H1 (cell line): ENCODE measurements at regions not wholly inside any gene's neighbourhood (a gene's known extent, or its start where the extent isn't known, plus 50 kb on each side); places are given as distances from the start of the nearest gene placed in this dataset.

Experiments used
- CTCF ChIA-PET: fragments of 300-600 bp; sonication (Branson Sonifier 250); formaldehyde crosslinking; loops from one replicate; lab custom pipeline; 2021; ENCODE audit not compliant: partially characterized antibody; lab: Charles Lee
- POLR2A ChIA-PET: fragments of 300-600 bp; sonication (Branson Sonifier 250); formaldehyde crosslinking; loops from one replicate; lab custom pipeline; 2021; ENCODE audit warnings: inconsistent platforms; ENCODE audit not compliant: partially characterized antibody; lab: Charles Lee
- DNase-seq, 2 experiments: peaks; one replicate each; pipeline versions ENCODE4 v3.0.0 to v3.0.0-alpha.2; 2010 to 2022; ENCODE audit warnings: low spot score in 2 of 2, low read depth in 1 of 2, mixed read lengths in 1 of 2
- FAIRE-seq: peaks from 2 replicates; lab custom pipeline; 2011; peaks lifted over from hg19 to GRCh38; lab: Jason Lieb, UNC
- H2AFZ ChIP-seq: 2 replicates; pipeline ENCODE4 v1.8.1; 2012; ENCODE audit warnings: low read length, inconsistent platforms
- H2AK5ac ChIP-seq: 2 replicates; pipeline ENCODE4 v1.6.1; 2013; ENCODE audit warnings: low read depth, low read length
- H2BK120ac ChIP-seq: replicated peaks from 2 replicates; pipeline ENCODE3; 2013; ENCODE audit warnings: low read depth, low read length, inconsistent platforms
- H2BK12ac ChIP-seq: 2 replicates; pipeline ENCODE4 v1.6.1; 2013; ENCODE audit warnings: low read depth, low read length
- H2BK15ac ChIP-seq: 2 replicates; pipeline ENCODE4 v1.6.1; 2013; ENCODE audit warnings: low read length
- H2BK20ac ChIP-seq: 2 replicates; pipeline ENCODE4 v1.6.1; 2013; ENCODE audit warnings: low read length
- H2BK5ac ChIP-seq: 2 replicates; pipeline ENCODE4 v1.6.1; 2013; ENCODE audit warnings: low read depth, low read length
- H3K14ac ChIP-seq: 2 replicates; pipeline ENCODE4 v1.6.1; 2013; ENCODE audit warnings: inconsistent platforms; ENCODE audit not compliant: insufficient read length
- H3K18ac ChIP-seq: 2 replicates; pipeline ENCODE4 v1.6.1; 2013; ENCODE audit warnings: low read length; ENCODE audit errors: extremely low read depth
- H3K23ac ChIP-seq: 2 replicates; pipeline ENCODE4 v1.6.1; 2013; ENCODE audit warnings: inconsistent platforms; ENCODE audit not compliant: insufficient read length
- H3K23me2 ChIP-seq: 2 replicates; pipeline ENCODE4 v1.6.1; 2013; ENCODE audit warnings: low read depth, low read length
- H3K27ac ChIP-seq: 2 replicates; pipeline ENCODE4 v1.6.1; 2011; ENCODE audit warnings: low read depth, low read length, inconsistent platforms
- H3K27me3 ChIP-seq, 4 experiments: replicated peaks in 1 of 4; 1 replicate in 1 of 4; 2 replicates in 3 of 4; pipeline versions ENCODE4 v1.6.1 to v1.8.1; 2011 to 2013; ENCODE audit warnings: low read length in 3 of 4, mild to moderate bottlenecking in 3 of 4, inconsistent platforms in 2 of 4, mixed read lengths in 2 of 4, moderate library complexity in 1 of 4; ENCODE audit not compliant: control insufficient read depth in 3 of 4, insufficient read depth in 3 of 4; ENCODE audit errors: extremely low read depth in 1 of 4
- H3K36me3 ChIP-seq, 4 experiments: 2 replicates each; pipeline versions ENCODE4 v1.6.1 to v1.8.1; 2011 to 2013; ENCODE audit warnings: mild to moderate bottlenecking in 4 of 4, low read length in 3 of 4, moderate library complexity in 2 of 4, control low read depth in 1 of 4, inconsistent platforms in 1 of 4; ENCODE audit not compliant: insufficient read depth in 4 of 4, control insufficient read depth in 2 of 4
- H3K4ac ChIP-seq: replicated peaks from 2 replicates; pipeline ENCODE3; 2013; ENCODE audit warnings: low read length, low read depth, mixed read lengths, inconsistent platforms; ENCODE audit not compliant: insufficient read length
- H3K4me1 ChIP-seq, 4 experiments: replicated peaks in 1 of 4; 1 replicate in 1 of 4; 2 replicates in 3 of 4; pipeline versions ENCODE4 v1.6.1 to v1.8.1; 2011 to 2013; ENCODE audit warnings: low read length in 3 of 4, inconsistent platforms in 2 of 4, mixed read lengths in 1 of 4; ENCODE audit not compliant: insufficient read depth in 4 of 4, control insufficient read depth in 3 of 4
- H3K4me2 ChIP-seq, 2 experiments: 2 replicates each; pipeline versions ENCODE4 v1.6.1 to v1.8.1; 2011 to 2013; ENCODE audit warnings: low read depth in 2 of 2, low read length in 2 of 2, control low read depth in 1 of 2, inconsistent platforms in 1 of 2, mild to moderate bottlenecking in 1 of 2; ENCODE audit not compliant: insufficient read depth in 1 of 2
- H3K4me3 ChIP-seq, 4 experiments: fragments of 200-600, 300-600 bp in 1 of 4; sonication (generic), shearing (Covaris generic), sonication (Bioruptor Twin) in 1 of 4; 2 replicates each; pipeline versions ENCODE4 v1.5.1 to v1.8.1; 2011 to 2016; ENCODE audit warnings: low read length in 4 of 4, low read depth in 3 of 4, control low read depth in 2 of 4, inconsistent platforms in 2 of 4, mild to moderate bottlenecking in 2 of 4, mixed read lengths in 1 of 4, moderate library complexity in 1 of 4; ENCODE audit not compliant: insufficient read depth in 2 of 4; ENCODE audit errors: extremely low read depth in 1 of 4
- H3K56ac ChIP-seq: replicated peaks from 2 replicates; pipeline ENCODE3; 2013; ENCODE audit warnings: low read depth, mild to moderate bottlenecking, mixed read lengths, low read length, inconsistent platforms; ENCODE audit not compliant: insufficient read length
- H3K79me1 ChIP-seq: 2 replicates; pipeline ENCODE4 v1.6.1; 2013; ENCODE audit warnings: low read depth, low read length, control low read depth
- H3K79me2 ChIP-seq, 2 experiments: 2 replicates each; pipeline versions ENCODE4 v1.6.1 to v1.8.1; 2012 to 2013; ENCODE audit warnings: low read length in 2 of 2, mild to moderate bottlenecking in 2 of 2, inconsistent platforms in 1 of 2; ENCODE audit not compliant: insufficient read depth in 2 of 2, control insufficient read depth in 1 of 2
- H3K9ac ChIP-seq, 4 experiments: replicated peaks in 1 of 4; 1 replicate in 1 of 4; 2 replicates in 3 of 4; pipeline versions ENCODE4 v1.6.1 to v1.8.1; 2011 to 2013; ENCODE audit warnings: low read depth in 3 of 4, low read length in 3 of 4, control low read depth in 2 of 4, mild to moderate bottlenecking in 2 of 4, moderate library complexity in 2 of 4, inconsistent platforms in 1 of 4; ENCODE audit errors: extremely low read depth in 1 of 4
- H3K9me3 ChIP-seq, 2 experiments: 2 replicates each; pipeline versions ENCODE4 v1.6.1 to v1.8.1; 2012 to 2013; ENCODE audit warnings: mild to moderate bottlenecking in 2 of 2, moderate library complexity in 2 of 2, control low read depth in 1 of 2, inconsistent platforms in 1 of 2, low read depth in 1 of 2, low read length in 1 of 2, mixed read lengths in 1 of 2; ENCODE audit not compliant: insufficient read depth in 2 of 2
- H4K20me1 ChIP-seq, 2 experiments: replicated peaks in 1 of 2; 2 replicates each; pipeline versions ENCODE3 to v1.8.1; 2011 to 2013; ENCODE audit warnings: inconsistent platforms in 2 of 2, low read length in 2 of 2, mild to moderate bottlenecking in 1 of 2; ENCODE audit not compliant: insufficient read depth in 2 of 2, control insufficient read depth in 1 of 2
- H4K5ac ChIP-seq: 2 replicates; pipeline ENCODE4 v1.6.1; 2013; ENCODE audit warnings: low read length, low read depth, mixed read lengths, inconsistent platforms; ENCODE audit not compliant: insufficient read length
- H4K8ac ChIP-seq: 2 replicates; pipeline ENCODE4 v1.8.0; 2013; ENCODE audit warnings: mild to moderate bottlenecking, moderate library complexity, low read length, inconsistent platforms; ENCODE audit not compliant: insufficient read depth; ENCODE audit errors: extremely low read depth
- H4K91ac ChIP-seq: replicated peaks from 2 replicates; pipeline ENCODE3; 2013; ENCODE audit warnings: low read length, mixed read lengths, inconsistent platforms; ENCODE audit not compliant: insufficient read length
- BCL11A ChIP-seq, 2 experiments: IDR thresholded peaks; one replicate each; pipeline ENCODE4 v1.6.1; 2011; ENCODE audit warnings: low read depth in 2 of 2, low read length in 2 of 2, mild to moderate bottlenecking in 2 of 2
- BRCA1 ChIP-seq: IDR thresholded peaks from 2 replicates; pipeline ENCODE4 v1.6.1; 2012; ENCODE audit warnings: low read depth, low read length, improper control_type of control experiment
- CBX5 ChIP-seq: fragments of 300-800, 300-1000 bp; sonication (generic); IDR thresholded peaks from 2 replicates; pipeline ENCODE4 v1.7.1; 2016; ENCODE audit warnings: antibody characterized with exemption, low read length, low read depth
- KDM5A ChIP-seq: fragments of 200-600 bp; IDR thresholded peaks from 2 replicates; pipeline ENCODE4 v1.7.1; 2012; ENCODE audit warnings: mild to moderate bottlenecking, low read length, inconsistent platforms, mixed read lengths
- POLR2AphosphoS5 ChIP-seq: IDR thresholded peaks from 2 replicates; pipeline ENCODE4 v1.6.1; 2011; ENCODE audit warnings: low read depth, low read length
- RAD21 ChIP-seq, 2 experiments: IDR thresholded peaks in 1 of 2; conservative IDR thresholded peaks in 1 of 2; 2 replicates each; pipeline ENCODE4 v1.6.1; 2011; ENCODE audit warnings: low read depth in 2 of 2, low read length in 2 of 2, improper control_type of control experiment in 1 of 2, inconsistent platforms in 1 of 2, mild to moderate bottlenecking in 1 of 2, moderate library complexity in 1 of 2
- TEAD4 ChIP-seq: IDR thresholded peaks from 2 replicates; pipeline ENCODE4 v1.6.1; 2012; ENCODE audit warnings: low read depth, low read length, inconsistent platforms, mixed read lengths
- ZNF274 ChIP-seq: IDR thresholded peaks from 2 replicates; pipeline ENCODE4 v1.7.0; 2012; ENCODE audit warnings: low read length, borderline replicate concordance; ENCODE audit errors: extremely low read depth
- WGBS, 2 experiments: shearing (Covaris generic) in 1 of 2; methylation state at CpG; one replicate each; pipeline versions ENCODE4 v1.1.6 to v1.1.7; 2013 to 2015; ENCODE audit warnings: low lambda C conversion rate in 2 of 2, mixed read lengths in 2 of 2, inconsistent platforms in 1 of 2, low coverage in 1 of 2, missing lambda C conversion rate in 1 of 2; ENCODE audit not compliant: insufficient replicate concordance in 2 of 2, insufficient coverage in 1 of 2, insufficient read length in 1 of 2; ENCODE audit errors: extremely low coverage in 1 of 2, missing lambda C conversion rate in 1 of 2; 5-methylcytosine and 5-hydroxymethylcytosine counted together
- TF ChIP-seq, protein P1 (sequence below): IDR thresholded peaks from 2 replicates; pipeline ENCODE4 v1.6.1; 2011; ENCODE audit warnings: low read length, improper control_type of control experiment

DNA sequence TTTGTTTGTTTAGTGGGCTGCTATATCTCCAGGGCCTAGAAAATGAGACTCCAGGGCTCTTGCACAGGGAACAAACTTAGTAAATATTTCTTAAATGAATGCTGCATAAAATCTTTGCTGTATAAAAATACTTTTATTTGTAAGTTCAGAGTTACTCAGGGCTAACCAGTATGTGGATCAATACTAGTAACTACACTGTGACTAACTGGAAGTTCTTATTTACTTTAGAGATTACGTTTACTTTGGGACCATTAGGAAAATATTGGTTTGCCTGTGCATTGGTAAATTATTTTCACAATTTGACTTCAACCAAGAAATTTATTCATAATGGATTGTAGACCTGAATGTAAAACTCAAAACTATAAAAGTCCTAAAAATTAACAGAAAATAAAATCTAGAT, 575.5 kb downstream of the RNF144A start:
- no peaks in the 10 kb centered on the region for H3K9me3 ChIP-seq
- H2BK20ac ChIP-seq, result no peak overlapping the region
- no peak overlapping the region for H2AFZ ChIP-seq
- no peak overlapping the region for H3K27ac ChIP-seq
- H4K5ac ChIP-seq, result no peak overlapping the region
- H3K9ac ChIP-seq, result no peak overlapping the region
- no peak overlapping the region for H2BK5ac ChIP-seq
- TF ChIP-seq RAD21 (IDR thresholded peaks at IDR 0.05 in 1 of 2, conservative IDR thresholded peaks at IDR 0.05 in 1 of 2; ENCODE audit: low read depth in 2 of 2, low read length in 2 of 2) (no peak), KDM5A (no peak), BRCA1 (no peak), POLR2AphosphoS5 (no peak), BCL11A (IDR thresholded peaks at IDR 0.05; ENCODE audit: low read depth in 2 of 2, low read length in 2 of 2) (no peak), TEAD4 (no peak), CBX5 (no peak), ZNF274 (no peak)
- TF ChIP-seq, protein P1, sequence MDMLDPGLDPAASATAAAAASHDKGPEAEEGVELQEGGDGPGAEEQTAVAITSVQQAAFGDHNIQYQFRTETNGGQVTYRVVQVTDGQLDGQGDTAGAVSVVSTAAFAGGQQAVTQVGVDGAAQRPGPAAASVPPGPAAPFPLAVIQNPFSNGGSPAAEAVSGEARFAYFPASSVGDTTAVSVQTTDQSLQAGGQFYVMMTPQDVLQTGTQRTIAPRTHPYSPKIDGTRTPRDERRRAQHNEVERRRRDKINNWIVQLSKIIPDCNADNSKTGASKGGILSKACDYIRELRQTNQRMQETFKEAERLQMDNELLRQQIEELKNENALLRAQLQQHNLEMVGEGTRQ, result no peak
- TF ChIP-seq, all 59 proteins: peak for 0
- no peak overlapping the region for H2BK15ac ChIP-seq
- POLR2A ChIA-PET, result no interaction called here
- DNase-seq (no peak), FAIRE-seq (no peak)
- H4K91ac ChIP-seq, result no peak overlapping the region
- H3K4me1 ChIP-seq, result no peaks in the 10 kb centered on the region
- no peak overlapping the region for H3K23ac ChIP-seq
- H3K56ac ChIP-seq, result no peak overlapping the region
- no peaks in the 10 kb centered on the region for H4K20me1 ChIP-seq
- no peak overlapping the region for H3K4ac ChIP-seq
- no peak overlapping the region for H4K8ac ChIP-seq
- no peak overlapping the region for H2BK12ac ChIP-seq
- WGBS, 2 experiments, result 90% methylated on average over 1 of the region's 1 CpG; no CpG with 5 or more reads in 1 of the 2 experiments
- H2AK5ac ChIP-seq, result no peak overlapping the region
- no peak overlapping the region for H3K4me3 ChIP-seq
- H3K79me2 ChIP-seq, result no peaks in the 10 kb centered on the region
- H2BK120ac ChIP-seq, result no peak overlapping the region
- H3K23me2 ChIP-seq, result no peaks in the 10 kb centered on the region; the same call in 1 of the 2 replicates
- H3K14ac ChIP-seq, result no peak overlapping the region
- no peaks in the 10 kb centered on the region for H3K27me3 ChIP-seq
- H3K18ac ChIP-seq, result no peak overlapping the region
- no peaks in the 10 kb centered on the region for H3K36me3 ChIP-seq
- CTCF ChIA-PET, result no interaction called here
- no peaks in the 10 kb centered on the region for H3K79me1 ChIP-seq
- no peak overlapping the region for H3K4me2 ChIP-seq
